Spleen (tissue), 11 donors: ENCODE measurements at regions not wholly inside any gene's neighbourhood (a gene's known extent, or its start where the extent isn't known, plus 50 kb on each side); places are given as distances from the start of the nearest gene placed in this dataset.

Source experiments
- DNase-seq: peaks from one replicate; pipeline ENCODE4 v3.0.0-alpha.2; 2020
- H3K27ac ChIP-seq, 8 donors: fragments of 200-600 bp; sonication (generic) in 7 of 8; 1 replicate in 4 of 8; 2 replicates in 4 of 8; pipeline versions ENCODE4 v1.5.0 to v1.8.0; 2016 to 2021; ENCODE audit warnings: inconsistent platforms in 4 of 8, mild to moderate bottlenecking in 4 of 8, moderate library complexity in 1 of 8
- H3K27me3 ChIP-seq, 7 donors: fragments of 200-600 bp; sonication (generic) in 6 of 7; replicated peaks in 1 of 7; 1 replicate in 4 of 7; 2 replicates in 3 of 7; pipeline versions ENCODE4 v1.5.0 to v1.8.0; 2016 to 2021; ENCODE audit warnings: inconsistent platforms in 3 of 7, mild to moderate bottlenecking in 1 of 7
- H3K36me3 ChIP-seq, 6 donors: fragments of 200-600 bp; sonication (generic) in 5 of 6; 1 replicate in 4 of 6; 2 replicates in 2 of 6; pipeline versions ENCODE4 v1.5.0 to v1.8.0; 2016 to 2021; ENCODE audit warnings: inconsistent platforms in 2 of 6
- H3K4me1 ChIP-seq, 6 donors: fragments of 200-600 bp; sonication (generic) in 5 of 6; 1 replicate in 3 of 6; 2 replicates in 3 of 6; pipeline versions ENCODE4 v1.5.0 to v1.8.0; 2016 to 2021; ENCODE audit warnings: inconsistent platforms in 3 of 6
- H3K4me3 ChIP-seq, 8 donors: fragments of 200-600 bp; sonication (generic) in 7 of 8; 1 replicate in 4 of 8; 2 replicates in 4 of 8; pipeline versions ENCODE4 v1.5.0 to v1.8.0; 2016 to 2021; ENCODE audit warnings: inconsistent platforms in 4 of 8, mild to moderate bottlenecking in 4 of 8, moderate library complexity in 2 of 8
- H3K9me3 ChIP-seq, 8 donors: fragments of 200-600 bp; sonication (generic) in 7 of 8; 1 replicate in 4 of 8; 2 replicates in 4 of 8; pipeline versions ENCODE4 v1.5.0 to v1.8.0; 2016 to 2021; ENCODE audit warnings: inconsistent platforms in 4 of 8
- CTCF ChIP-seq, 11 experiments: fragments of 200-600 bp in 7 of 11; fragments of 450-650 bp in 4 of 11; sonication (generic) in 4 of 11; IDR thresholded peaks in 8 of 11; conservative IDR thresholded peaks in 3 of 11; 1 replicate in 7 of 11; 2 replicates in 4 of 11; pipeline versions ENCODE4 v1.4.0 to v1.8.0; 2016 to 2021; ENCODE audit warnings: antibody characterized with exemption in 11 of 11, inconsistent platforms in 4 of 11, mild to moderate bottlenecking in 1 of 11
- POLR2A ChIP-seq, 3 donors: fragments of 450-650 bp; IDR thresholded peaks; one replicate each; pipeline ENCODE4 v1.5.1; 2017; ENCODE audit warnings: antibody characterized with exemption in 3 of 3, mild to moderate bottlenecking in 1 of 3
- POLR2AphosphoS5 ChIP-seq, 3 donors: sonication (generic); formaldehyde crosslinking; IDR thresholded peaks; one replicate each; pipeline ENCODE4 v1.5.1; 2017; ENCODE audit warnings: antibody characterized with exemption in 3 of 3
- WGBS, 5 donors: extraction: QIAGEN DNeasy Blood & Tissue Kit in 3 of 5; methylation state at CpG; one replicate each; pipeline versions ENCODE4 v1.1.5 to v1.1.7; 2013 to 2018; 5-methylcytosine and 5-hydroxymethylcytosine counted together
- intact Hi-C: fragments of 100-400 bp; cut with DNase I; formaldehyde crosslinking; loops from one replicate; pipeline ENCODE4 v1.15.0; 2023; ENCODE audit warnings: low total_unique reads
- donor health status: healthy with polysubstance abuse.
- donor health status: DM: no; HTN: no; CAD: no; lungs with moderate emphysema.
- donor health status: DM: no; HTN: no; CAD: no.
- donor health status: Bipolar disorder and iron deficiency.
- donor health status: healthy.
- donor health status: DM: no; HTN: no; CAD: no.
- donor health status: DM: yes; HTN: yes; CAD: no.

DNA sequence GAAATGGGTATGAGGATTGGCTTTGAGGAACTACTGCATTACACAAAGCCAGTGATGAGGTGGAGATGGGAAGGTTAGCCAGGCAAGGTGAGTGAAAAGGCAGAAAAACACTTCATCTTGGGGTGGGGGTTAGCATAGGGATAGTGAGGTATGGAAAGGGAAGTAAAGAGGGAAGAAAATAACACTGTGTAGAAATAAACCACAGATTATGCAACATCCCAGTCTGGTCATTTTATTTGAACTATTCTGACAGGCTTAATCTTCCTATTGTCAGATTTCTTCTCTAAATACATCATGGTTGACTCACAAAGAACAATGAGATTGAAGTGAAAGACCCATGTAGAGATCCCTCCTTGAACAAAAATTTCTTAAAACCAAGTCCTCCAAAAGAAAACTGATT lies 640.2 kb downstream of the PTPRC start:
- Histone ChIP-seq H3K4me3 (no peak overlapping the region), H3K36me3 (no peaks in the 10 kb centered on the region), H3K4me1 (peaks cover 0 to 6% (median 0%) of the 10 kb centered on the region in 6 donors), H3K27ac (no peak overlapping the region), H3K27me3 (no peaks in the 10 kb centered on the region), H3K9me3 (no peaks in the 10 kb centered on the region)
- no peak for DNase-seq
- intact Hi-C loops, result no loop called here
- TF ChIP-seq CTCF (IDR thresholded peaks at IDR 0.05 in 8 of 11, conservative IDR thresholded peaks at IDR 0.05 in 3 of 11) (no peak), POLR2AphosphoS5 (IDR thresholded peaks at IDR 0.05) (no peak), POLR2A (IDR thresholded peaks at IDR 0.05) (no peak)

- Histone ChIP-seq H3K27ac (no peak overlapping the region), H3K4me1 (peaks cover 0 to 6% (median 0%) of the 10 kb centered on the region in 6 donors), H3K27me3 (no peaks in the 10 kb centered on the region), H3K36me3 (no peaks in the 10 kb centered on the region), H3K4me3 (no peak overlapping the region), H3K9me3 (no peaks in the 10 kb centered on the region)
- DNase-seq, result no peak
- intact Hi-C loops, result no loop called here
- TF ChIP-seq POLR2AphosphoS5 (IDR thresholded peaks at IDR 0.05), result no peak
- no peak for TF ChIP-seq CTCF (IDR thresholded peaks at IDR 0.05 in 8 of 11, conservative IDR thresholded peaks at IDR 0.05 in 3 of 11)
- no peak for TF ChIP-seq POLR2A (IDR thresholded peaks at IDR 0.05)
- 74 to 88% (median 83%) methylated on average over 3 of the region's 3 CpGs for WGBS, 5 donors
Measured at GRCh38 chr1:199279872-199280645, 641.2 kb downstream of the PTPRC start.

DNA sequence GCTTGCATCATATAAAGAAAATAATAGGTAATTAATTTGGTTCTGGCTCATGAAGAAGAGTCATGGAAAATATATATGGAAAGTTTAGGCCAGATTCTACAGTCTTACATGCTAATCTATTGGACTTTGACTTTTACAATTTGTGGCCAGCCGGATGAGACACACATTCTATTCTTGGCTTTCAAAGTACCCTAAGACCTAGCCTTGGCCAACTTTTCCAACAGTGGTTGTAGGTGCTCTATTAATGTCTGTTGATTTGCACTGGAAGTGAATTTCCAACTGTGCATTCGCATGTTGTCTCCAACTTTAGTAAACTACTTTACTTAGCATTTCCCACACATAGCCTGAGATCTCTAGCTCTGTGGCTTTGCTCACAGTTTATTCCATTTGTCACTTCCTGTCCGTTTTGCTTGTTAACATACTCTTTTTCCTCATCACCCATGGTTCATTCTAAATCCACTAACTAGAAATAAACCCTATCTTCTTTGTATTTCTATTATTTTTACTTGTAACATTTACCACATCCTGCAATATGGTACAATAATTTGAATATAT lies 644.0 kb downstream of the PTPRC start:
- H3K9me3 ChIP-seq, result no peaks in the 10 kb centered on the region
- no peak overlapping the region for H3K4me3 ChIP-seq
- H3K27ac ChIP-seq, result no peak overlapping the region
- peaks cover 0 to 6% (median 0%) of the 10 kb centered on the region in 6 donors for H3K4me1 ChIP-seq
- no peak for DNase-seq
- WGBS, 5 donors, result 54 to 63% (median 58%) methylated on average over 3 of the region's 3 CpGs
- intact Hi-C loops, result no loop called here
- H3K27me3 ChIP-seq, result no peaks in the 10 kb centered on the region
- no peaks in the 10 kb centered on the region for H3K36me3 ChIP-seq
- TF ChIP-seq POLR2AphosphoS5 (IDR thresholded peaks at IDR 0.05) (no peak), POLR2A (IDR thresholded peaks at IDR 0.05) (no peak), CTCF (IDR thresholded peaks at IDR 0.05 in 8 of 11, conservative IDR thresholded peaks at IDR 0.05 in 3 of 11) (no peak)

DNA sequence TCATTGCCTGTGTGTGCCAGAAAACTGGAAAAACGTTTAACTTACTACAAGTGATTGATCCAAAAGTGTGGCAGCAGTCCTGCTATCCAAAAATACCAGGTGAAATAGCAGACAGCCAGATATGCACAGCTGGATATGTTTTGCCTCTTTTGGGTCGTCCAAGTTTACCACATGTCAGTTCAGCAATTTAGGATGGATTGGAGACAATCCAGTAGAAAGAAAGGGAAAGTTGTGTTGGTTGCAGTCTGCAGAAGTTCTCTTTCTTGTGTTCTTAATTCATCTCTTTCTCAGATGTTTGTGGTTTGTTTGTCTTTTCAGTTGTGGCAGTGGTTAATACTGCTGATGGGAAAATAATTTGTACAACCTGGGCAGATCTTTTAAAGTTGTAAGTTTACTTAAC lies 645.0 kb downstream of the PTPRC start:
- H3K4me3 ChIP-seq, result no peak overlapping the region
- no peak for TF ChIP-seq CTCF (IDR thresholded peaks at IDR 0.05 in 8 of 11, conservative IDR thresholded peaks at IDR 0.05 in 3 of 11)
- TF ChIP-seq POLR2AphosphoS5 (IDR thresholded peaks at IDR 0.05), result no peak
- no peak for TF ChIP-seq POLR2A (IDR thresholded peaks at IDR 0.05)
- 15 to 30% (median 28%) methylated on average over 2 of the region's 2 CpGs for WGBS, 5 donors
- no peak for DNase-seq
- H3K9me3 ChIP-seq, result no peaks in the 10 kb centered on the region
- H3K27me3 ChIP-seq, result no peaks in the 10 kb centered on the region
- intact Hi-C loops, result no loop called here
- H3K27ac ChIP-seq, result no peak overlapping the region
- H3K36me3 ChIP-seq, result no peaks in the 10 kb centered on the region
- H3K4me1 ChIP-seq, result peaks cover 0 to 6% (median 0%) of the 10 kb centered on the region in 6 donors
